ENCODE measurements at regions not wholly inside any gene's neighbourhood (a gene's known extent, or its start where the extent isn't known, plus 50 kb on each side); places are given as distances from the start of the nearest gene placed in this dataset.
"Not testable (repeated sequence)": the region's sequence is repeated elsewhere in the genome, so short reads cannot be mapped to it uniquely, and the experiment has no call there.

GRCh38 chr11:57047610-57048009 is 58.9 kb downstream of the OR5AK2 start:
- no peak for DNase-seq
- intact Hi-C loops (cut with DNase I), result no loop called here

DNA sequence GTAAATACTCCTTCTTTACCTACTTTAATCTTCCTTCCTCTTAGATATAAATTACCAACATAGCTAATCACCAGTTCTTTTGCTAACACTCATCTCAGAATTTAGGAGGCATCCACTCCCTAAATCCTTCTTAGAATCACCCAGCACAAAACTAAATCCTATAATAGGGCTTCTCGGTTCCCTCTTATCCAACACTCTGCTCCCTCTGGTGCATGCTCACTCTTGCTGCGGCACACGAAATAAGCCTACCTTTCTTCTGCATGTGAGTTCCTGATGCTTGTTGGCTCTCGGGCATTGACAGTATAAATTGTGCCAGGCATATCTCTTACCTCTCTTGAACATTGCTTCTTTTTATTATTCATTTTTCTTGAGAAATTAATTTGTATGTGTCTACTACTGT is 61.0 kb downstream of the OR5AK2 start:
- intact Hi-C loops (cut with DNase I), result no loop called here

DNA sequence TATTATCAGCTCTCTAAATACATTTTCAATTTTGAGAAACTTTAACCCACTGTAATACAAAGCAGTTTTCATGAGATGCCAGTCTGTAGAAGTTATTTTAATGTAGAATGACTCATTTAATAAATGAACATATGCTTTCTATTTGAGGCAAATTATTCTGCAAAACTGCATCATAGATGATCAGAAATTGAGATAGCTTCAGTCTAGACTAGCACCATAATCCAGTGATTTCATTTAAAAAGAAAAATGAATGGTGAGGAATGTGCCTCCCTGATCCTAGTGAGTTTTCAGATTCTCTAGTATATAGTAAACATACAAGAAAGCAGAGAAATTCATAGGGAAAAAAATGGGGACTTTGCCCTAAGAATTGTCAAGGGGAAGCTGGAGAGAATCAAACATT is 66.1 kb downstream of the OR5AK2 start:
- DNase-seq, result no peak
- intact Hi-C loops (cut with DNase I), result no loop called here

More for the DNA sequence above, 61.0 kb downstream of the OR5AK2 start:
- no peak for DNase-seq

DNA sequence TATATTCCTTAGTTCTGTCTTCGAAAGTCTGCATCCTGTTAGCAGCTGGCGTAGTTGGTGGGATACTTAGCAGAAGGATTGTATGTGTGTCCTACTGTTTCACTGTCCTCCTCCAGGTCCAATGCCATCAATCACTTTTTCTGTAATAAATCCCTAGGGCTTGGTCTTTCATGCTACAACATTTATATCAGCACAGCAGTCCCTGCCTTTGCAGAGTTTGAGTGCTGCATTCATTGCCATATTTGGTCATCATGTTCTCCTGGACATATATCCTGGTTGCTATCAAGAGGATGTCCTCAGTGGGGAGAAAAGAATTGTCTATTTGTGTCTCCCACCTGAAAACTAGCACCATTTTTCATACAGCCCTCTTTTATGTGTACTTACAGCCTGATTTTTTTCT is 67.0 kb downstream of the OR5AK2 start:
- intact Hi-C loops (cut with DNase I), result no loop called here
- DNase-seq, result no peak

GRCh38 chr11:57056735-57057134 is 68.0 kb downstream of the OR5AK2 start:
- DNase-seq, result no peak
- intact Hi-C loops (cut with DNase I), result no loop called here

- no peak for DNase-seq
- intact Hi-C loops (cut with DNase I), result no loop called here
Measured at GRCh38 chr11:57057561-57057960, 68.8 kb downstream of the OR5AK2 start.

DNA sequence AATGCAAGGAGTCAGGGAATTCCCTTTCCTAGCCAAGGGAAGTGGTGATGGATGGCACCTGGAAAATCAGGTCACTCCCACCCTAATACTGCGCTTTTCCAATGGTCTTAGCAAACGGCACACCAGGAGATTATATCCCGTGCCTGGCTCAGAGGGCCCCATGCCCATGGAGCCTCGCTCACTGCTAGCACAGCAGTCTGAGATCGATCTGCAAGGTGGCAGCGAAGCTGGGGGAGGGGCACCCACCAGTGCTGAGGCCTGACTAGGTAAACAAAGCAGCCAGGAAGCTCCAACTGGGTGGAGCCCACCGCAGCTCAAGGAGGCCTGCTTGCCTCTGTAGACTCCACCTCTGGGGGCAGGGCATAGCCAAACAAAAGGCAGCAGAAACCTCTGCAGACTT is 74.2 kb downstream of the OR5AK2 start:
- DNase-seq, result not testable (repeated sequence)

GRCh38 chr11:57069942-57070341 is 81.2 kb downstream of the OR5AK2 start:
- intact Hi-C loops (cut with DNase I), result no loop called here
- DNase-seq, result no peak

More for the DNA sequence above, 74.2 kb downstream of the OR5AK2 start:
- intact Hi-C loops (cut with DNase I), result not testable (repeated sequence)

DNA sequence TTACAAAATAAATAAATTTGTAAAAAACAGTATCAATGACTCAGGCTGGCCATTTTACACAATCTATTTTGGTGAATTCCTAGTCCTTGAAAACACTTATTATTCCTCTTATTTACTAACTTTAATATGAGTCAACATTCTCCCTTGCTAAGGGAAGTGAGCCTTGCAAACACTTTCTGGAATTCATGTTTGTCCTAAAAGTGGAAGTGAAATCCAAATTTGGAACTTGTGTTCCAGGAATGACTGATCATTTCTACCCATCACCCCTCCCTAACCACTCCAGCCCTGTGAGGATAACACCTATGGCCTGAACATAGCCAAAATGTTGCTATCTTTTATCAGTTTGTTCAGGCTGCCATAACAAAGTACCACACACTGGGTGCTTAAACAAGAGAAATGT is 83.1 kb downstream of the OR5AK2 start:
- intact Hi-C loops (cut with DNase I), result no loop called here
- no peak for DNase-seq

DNA sequence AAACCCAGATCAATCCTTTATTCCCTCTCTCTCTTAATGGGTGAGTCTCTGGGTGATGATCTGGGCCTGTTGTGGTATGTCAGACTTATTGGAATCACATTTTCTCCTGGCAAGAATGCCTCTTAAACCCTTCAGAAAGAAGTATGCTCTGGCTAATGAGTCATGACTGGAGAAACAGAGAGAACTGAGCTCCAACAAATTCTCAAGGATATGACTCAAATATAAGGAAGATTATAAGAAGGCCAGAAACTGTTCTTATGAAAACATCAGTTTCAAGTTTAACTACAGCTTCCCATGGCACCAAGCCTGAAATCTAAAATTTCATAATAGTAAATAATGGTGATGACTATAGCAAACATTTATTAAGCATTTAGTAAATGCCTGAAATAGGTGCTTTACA is 83.9 kb downstream of the OR5AK2 start:
- intact Hi-C loops (cut with DNase I), result no loop called here
- DNase-seq, result no peak

DNA sequence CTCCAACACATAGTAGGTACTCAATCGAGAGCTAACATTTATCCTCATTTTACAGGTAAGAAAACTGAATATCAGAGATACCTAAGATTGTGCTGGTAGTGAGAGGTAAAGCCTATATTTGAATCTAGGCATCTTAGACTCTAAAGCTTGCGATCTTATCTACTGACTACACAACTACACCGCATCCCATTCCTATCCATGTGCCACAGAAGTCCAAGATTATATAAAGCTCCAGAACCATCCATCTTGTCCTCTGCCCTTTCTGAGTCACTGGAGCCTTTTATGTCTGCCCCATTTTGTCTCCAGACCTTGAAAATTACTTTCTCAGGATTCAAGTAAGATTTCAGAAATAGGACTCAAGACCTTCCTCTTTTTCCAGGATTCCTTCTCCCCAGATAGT is 84.4 kb downstream of the OR5AK2 start:
- intact Hi-C loops (cut with DNase I), result no loop called here

GRCh38 chr11:57081356-57081755 is 92.6 kb downstream of the OR5AK2 start:
- intact Hi-C loops (cut with DNase I), result no loop called here

More for the DNA sequence above, 84.4 kb downstream of the OR5AK2 start:
- no peak for DNase-seq

GRCh38 chr11:57082125-57082524 is 93.4 kb downstream of the OR5AK2 start:
- no peak for DNase-seq
- intact Hi-C loops (cut with DNase I), result no loop called here

More at GRCh38 chr11:57081356-57081755, 92.6 kb downstream of the OR5AK2 start:
- DNase-seq, result no peak

GRCh38 chr11:57083641-57084385 is 95.1 kb downstream of the OR5AK2 start:
- intact Hi-C loops (cut with DNase I), result no loop called here
- no peak for DNase-seq

- intact Hi-C loops (cut with DNase I), result no loop called here
- DNase-seq, result no peak
Measured at GRCh38 chr11:57085611-57086010, 96.1 kb upstream of the LRRC55 start.

DNA sequence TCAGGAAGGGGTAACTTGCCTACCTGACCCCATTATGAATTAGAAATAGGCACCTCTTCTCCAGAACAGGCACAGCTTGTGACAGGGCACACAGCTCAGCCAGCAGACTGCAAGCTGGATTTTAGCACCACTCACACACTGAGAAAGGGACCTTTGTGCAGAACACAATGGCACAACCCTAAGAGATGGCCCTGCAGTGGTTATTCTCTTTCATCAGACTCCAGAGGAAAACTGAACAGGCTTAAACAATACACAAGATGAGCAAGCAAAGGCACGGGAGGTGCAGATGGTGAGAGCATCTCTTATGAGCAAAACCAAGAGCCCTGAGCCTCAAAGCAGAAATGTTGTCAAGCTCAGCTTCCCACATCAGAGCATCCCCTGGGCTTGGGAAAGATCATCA is 93.8 kb upstream of the LRRC55 start:
- DNase-seq, result peak in 1 of 42 donors; percentile 6
- intact Hi-C loops (cut with DNase I), result no loop called here

GRCh38 chr11:57092028-57092698 is 89.6 kb upstream of the LRRC55 start:
- intact Hi-C loops (cut with DNase I), result no loop called here
- DNase-seq, result no peak

GRCh38 chr11:57094181-57094935 is 87.4 kb upstream of the LRRC55 start:
- DNase-seq, result peak in 4 of 42 donors; percentile 8 to 31 (median 20)
- intact Hi-C loops (cut with DNase I), result no loop called here

- intact Hi-C loops (cut with DNase I), result no loop called here
- DNase-seq, result no peak
Measured at GRCh38 chr11:57095417-57095816, 86.3 kb upstream of the LRRC55 start.

GRCh38 chr11:57095896-57096295 is 85.9 kb upstream of the LRRC55 start:
- intact Hi-C loops (cut with DNase I), result no loop called here
- DNase-seq, result no peak
